Upper lobe of left lung (tissue), 4 donors: ENCODE measurements at regions not wholly inside any gene's neighbourhood (a gene's known extent, or its start where the extent isn't known, plus 50 kb on each side); places are given as distances from the start of the nearest gene placed in this dataset.
"Not testable (repeated sequence)": the region's sequence is repeated elsewhere in the genome, so short reads cannot be mapped to it uniquely, and the experiment has no call there.

Source experiments
- CTCF ChIP-seq, 6 experiments: fragments of 450-650 bp in 4 of 6; fragments of 200-600 bp in 2 of 6; sonication (generic) in 2 of 6; IDR thresholded peaks; one replicate each; pipeline ENCODE4 v1.5.1; 2016 to 2019; ENCODE audit warnings: antibody characterized with exemption in 6 of 6
- POLR2A ChIP-seq, 4 donors: fragments of 450-650 bp; IDR thresholded peaks; one replicate each; pipeline ENCODE4 v1.5.1; 2016 to 2017; ENCODE audit warnings: antibody characterized with exemption in 4 of 4, mild to moderate bottlenecking in 2 of 4
- POLR2AphosphoS5 ChIP-seq, 2 donors: sonication (generic); formaldehyde crosslinking; IDR thresholded peaks; one replicate each; pipeline ENCODE4 v1.5.1; 2017; ENCODE audit warnings: antibody characterized with exemption in 2 of 2

- TF ChIP-seq CTCF, POLR2A, POLR2AphosphoS5 (IDR thresholded peaks at IDR 0.05): not testable (repeated sequence)
These were observed 313.6 kb upstream of the FRG2C start for GRCh38 chr3:75350536-75350935.
